ENCODE measurements at regions not wholly inside any gene's neighbourhood (a gene's known extent, or its start where the extent isn't known, plus 50 kb on each side); places are given as distances from the start of the nearest gene placed in this dataset.

GRCh38 chr12:40569626-40570179, 122.5 kb upstream of the CNTN1 start:
- TF ChIP-seq ZNF416 (CRISPR knock-in tag; IDR thresholded peaks at IDR 0.05) (no peak), GTF2I (CRISPR knock-in tag; conservative IDR thresholded peaks at IDR 0.05) (no peak), CTCF (IDR thresholded peaks at IDR 0.05) (no peak), ATF1 (CRISPR knock-in tag; IDR thresholded peaks at IDR 0.05) (no peak), FOXJ3 (CRISPR knock-in tag; IDR thresholded peaks at IDR 0.05; ENCODE audit: borderline replicate concordance) (no peak), NR2C2 (CRISPR knock-in tag; IDR thresholded peaks at IDR 0.05) (no peak), E2F5 (CRISPR knock-in tag; IDR thresholded peaks at IDR 0.05) (no peak), SP1 (CRISPR knock-in tag; conservative IDR thresholded peaks at IDR 0.05) (no peak), ZNF512 (CRISPR knock-in tag; IDR thresholded peaks at IDR 0.05; ENCODE audit: borderline replicate concordance) (no peak)
